OCI-LY1 (cell line): ENCODE measurements at regions not wholly inside any gene's neighbourhood (a gene's known extent, or its start where the extent isn't known, plus 50 kb on each side); places are given as distances from the start of the nearest gene placed in this dataset.

Experiments
- CTCF ChIP-seq: fragments of 200-600 bp; sonication (generic), shearing (Covaris generic); IDR thresholded peaks from 2 replicates; pipeline ENCODE4 v1.5.1; 2017; ENCODE audit warnings: mild to moderate bottlenecking, antibody characterized with exemption, low read length, moderate library complexity, mixed read lengths
- EZH2 ChIP-seq: fragments of 200-600 bp; sonication (generic), shearing (Covaris generic); IDR thresholded peaks from 2 replicates; pipeline ENCODE4 v1.8.0; 2017; ENCODE audit warnings: borderline replicate concordance, mixed run types, mild to moderate bottlenecking, antibody characterized with exemption, low read length, moderate library complexity, mixed read lengths

- TF ChIP-seq CTCF (no peak), EZH2 (no peak)
Measured at GRCh38 chr1:70893381-70893780, 154.2 kb downstream of the PTGER3 start.
